Stimulated activated CD4-positive, alpha-beta T cell treated with anti-CD3 and anti-CD28 coated beads, Interleukin-15, amount 100 ng/mL, for 1 hour (primary cell): ENCODE measurements at regions not wholly inside any gene's neighbourhood (a gene's known extent, or its start where the extent isn't known, plus 50 kb on each side); places are given as distances from the start of the nearest gene placed in this dataset.
"Not testable (repeated sequence)": the region's sequence is repeated elsewhere in the genome, so short reads cannot be mapped to it uniquely, and the experiment has no call there.

Experiments
- DNase-seq, 2 donors: peaks; one replicate each; pipeline ENCODE4 v3.0.0-alpha.2; 2020; ENCODE audit warnings: low read depth in 1 of 2, low spot score in 1 of 2

GRCh38 chr10:63773962-63774361 lies 252.8 kb downstream of the REEP3 start:
- DNase-seq = no peak

GRCh38 chr10:63780101-63780500 lies 258.9 kb downstream of the REEP3 start:
- DNase-seq = no peak

GRCh38 chr10:63781226-63781625 lies 260.0 kb downstream of the REEP3 start:
- DNase-seq = no peak

GRCh38 chr10:63783882-63784281 lies 262.7 kb downstream of the REEP3 start:
- DNase-seq = no peak

GRCh38 chr10:63788152-63788821 lies 267.1 kb downstream of the REEP3 start:
- no peak for DNase-seq

- DNase-seq = no peak
These were observed 274.1 kb downstream of the REEP3 start for GRCh38 chr10:63795094-63795860.

GRCh38 chr10:63798599-63799498 lies 277.6 kb downstream of the REEP3 start:
- no peak for DNase-seq

- DNase-seq = no peak
These were observed 278.5 kb downstream of the REEP3 start for GRCh38 chr10:63799521-63800300.

- no peak for DNase-seq
These were observed 280.0 kb downstream of the REEP3 start for GRCh38 chr10:63801166-63801565.

- no peak for DNase-seq
These were observed 285.1 kb downstream of the REEP3 start for GRCh38 chr10:63806330-63806729.

- DNase-seq = no peak
These were observed 291.3 kb downstream of the REEP3 start for GRCh38 chr10:63812501-63812900.

- no peak for DNase-seq
These were observed 298.6 kb downstream of the REEP3 start for GRCh38 chr10:63819753-63820329.

- no peak for DNase-seq
These were observed 301.3 kb downstream of the REEP3 start for GRCh38 chr10:63822496-63822895.

- no peak for DNase-seq
These were observed 303.9 kb downstream of the REEP3 start for GRCh38 chr10:63825111-63825510.

GRCh38 chr10:63825766-63826165 lies 304.6 kb downstream of the REEP3 start:
- no peak for DNase-seq

GRCh38 chr10:63827018-63827417 lies 305.8 kb downstream of the REEP3 start:
- not testable (repeated sequence) for DNase-seq

- no peak for DNase-seq
These were observed 307.8 kb downstream of the REEP3 start for GRCh38 chr10:63829020-63829419.

- DNase-seq = no peak
These were observed 308.5 kb downstream of the REEP3 start for GRCh38 chr10:63829573-63830149.

- no peak for DNase-seq
These were observed 311.5 kb downstream of the REEP3 start for GRCh38 chr10:63832686-63833085.

GRCh38 chr10:63833411-63834060 lies 312.3 kb downstream of the REEP3 start:
- no peak for DNase-seq
